Midbrain (tissue), 1 donor: ENCODE measurements at regions not wholly inside any gene's neighbourhood (a gene's known extent, or its start where the extent isn't known, plus 50 kb on each side); places are given as distances from the start of the nearest gene placed in this dataset.

Source experiments
- DNase-seq: peaks from one replicate; lab custom pipeline; 2025; lab: John Stamatoyannopoulos, UW

GRCh38 chr11:112715056-112715455, 246.2 kb upstream of the NCAM1 start:
- DNase-seq, result no peak

- no peak for DNase-seq
Observed at GRCh38 chr11:112718483-112718882, 242.7 kb upstream of the NCAM1 start.

- DNase-seq, result no peak
Observed at GRCh38 chr11:112719736-112720525, 241.3 kb upstream of the NCAM1 start.

- no peak for DNase-seq
Observed at GRCh38 chr11:112722148-112722547, 239.1 kb upstream of the NCAM1 start.

DNA sequence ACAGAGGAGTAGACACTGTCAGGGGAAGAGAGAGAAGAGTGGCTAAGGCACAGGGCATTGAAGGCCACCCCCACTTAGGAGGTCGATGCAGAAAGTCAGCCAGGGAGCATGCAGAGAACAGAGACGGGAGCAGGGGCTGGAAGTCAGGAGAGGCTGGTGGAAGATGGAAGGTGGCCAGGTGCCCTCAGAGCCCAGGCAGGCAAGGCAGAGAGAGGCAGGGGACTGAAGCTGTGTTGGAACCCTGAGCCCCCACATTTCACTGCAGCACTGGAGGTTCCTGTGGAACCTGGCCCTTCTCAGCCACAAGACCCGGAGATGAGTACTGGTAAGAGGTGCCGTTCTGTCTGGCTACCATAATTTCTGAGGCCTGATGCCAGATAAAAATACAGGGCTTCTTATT, 238.3 kb upstream of the NCAM1 start:
- no peak for DNase-seq

GRCh38 chr11:112723676-112724495, 237.3 kb upstream of the NCAM1 start:
- DNase-seq, result no peak

DNA sequence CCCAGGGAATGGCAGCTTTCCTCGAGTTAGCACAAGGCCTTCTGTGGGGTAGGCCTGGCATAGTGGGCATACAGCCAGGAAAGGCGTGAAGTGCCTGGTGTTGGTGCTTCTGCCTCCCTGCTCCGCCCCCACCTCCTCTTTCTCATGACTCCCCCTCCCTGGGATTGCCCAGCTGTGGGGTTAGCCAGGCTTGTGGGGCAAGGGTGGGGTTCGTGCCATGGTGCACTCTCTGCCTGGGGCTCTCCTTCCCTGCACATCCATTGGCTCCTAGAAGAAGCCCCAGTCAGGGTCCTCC, 236.8 kb upstream of the NCAM1 start:
- DNase-seq, result no peak

GRCh38 chr11:112725636-112726035, 235.6 kb upstream of the NCAM1 start:
- DNase-seq, result no peak

GRCh38 chr11:112727341-112727841, 233.8 kb upstream of the NCAM1 start:
- DNase-seq, result no peak

- DNase-seq, result no peak
Observed at GRCh38 chr11:112728288-112728687, 232.9 kb upstream of the NCAM1 start.

GRCh38 chr11:112728716-112729115, 232.5 kb upstream of the NCAM1 start:
- DNase-seq, result no peak

DNA sequence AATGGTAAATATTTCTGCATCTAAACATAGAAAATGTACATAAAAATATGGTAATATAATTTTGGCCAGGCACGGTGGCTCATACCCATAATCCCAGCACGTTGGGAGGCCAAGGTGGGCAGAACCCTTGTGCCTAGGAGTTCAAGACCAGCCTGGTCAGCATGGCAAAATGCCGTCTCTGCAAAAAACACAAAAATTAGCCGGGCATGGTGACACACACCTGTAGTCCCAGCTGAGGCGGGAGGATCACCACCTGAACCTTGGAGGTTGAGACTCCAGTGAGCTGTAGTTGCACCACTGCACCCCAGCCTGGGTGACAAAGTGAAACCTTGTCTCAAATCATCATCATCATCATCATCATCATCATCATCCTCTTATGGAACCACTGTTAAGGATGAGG, 230.6 kb upstream of the NCAM1 start:
- DNase-seq, result no peak

DNA sequence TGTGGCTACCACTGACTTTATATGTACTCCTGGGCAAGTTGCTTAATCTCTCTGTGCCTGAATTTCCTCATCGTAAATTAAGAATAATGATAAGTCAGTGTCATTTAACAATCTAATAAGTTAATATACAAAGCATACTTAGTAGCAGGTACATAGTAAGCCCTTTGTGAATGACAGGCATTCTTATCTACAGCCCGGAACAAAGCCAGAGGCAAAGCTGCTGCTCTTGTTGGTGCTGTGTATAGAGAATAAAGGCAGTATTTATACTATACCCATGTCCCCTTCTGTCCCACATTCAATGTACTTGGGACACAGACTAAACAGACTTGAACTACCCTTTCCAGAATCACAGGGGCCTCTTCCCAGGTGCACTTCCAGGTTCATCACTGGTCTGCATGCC, 229.7 kb upstream of the NCAM1 start:
- DNase-seq, result no peak

DNA sequence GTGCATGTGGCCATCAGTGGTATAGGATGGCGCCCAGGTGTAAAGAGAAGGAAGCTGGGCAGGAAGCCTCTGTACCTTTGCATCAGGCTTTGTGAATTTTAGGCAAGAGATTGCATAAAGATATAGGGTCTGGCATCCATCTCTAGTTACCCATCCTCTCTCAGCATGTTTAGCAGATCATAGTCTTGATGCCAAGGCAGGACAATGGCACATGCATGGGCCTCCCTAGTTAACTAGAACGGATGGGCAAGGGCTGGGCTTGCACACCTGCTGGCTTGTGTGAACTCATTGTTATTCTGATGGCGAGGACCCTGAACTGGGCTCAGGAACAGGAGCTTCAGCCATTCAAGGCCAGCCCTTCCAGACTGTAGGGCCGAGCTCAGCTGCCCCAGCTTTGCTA, 229.2 kb upstream of the NCAM1 start:
- DNase-seq, result no peak

GRCh38 chr11:112734207-112734606, 227.0 kb upstream of the NCAM1 start:
- DNase-seq, result no peak

GRCh38 chr11:112735470-112735869, 225.8 kb upstream of the NCAM1 start:
- no peak for DNase-seq

GRCh38 chr11:112744041-112744440, 217.2 kb upstream of the NCAM1 start:
- no peak for DNase-seq

GRCh38 chr11:112745973-112746372, 215.2 kb upstream of the NCAM1 start:
- no peak for DNase-seq

- DNase-seq, result no peak
Observed at GRCh38 chr11:112748252-112748651, 213.0 kb upstream of the NCAM1 start.

- no peak for DNase-seq
Observed at GRCh38 chr11:112748713-112749543, 212.3 kb upstream of the NCAM1 start.

GRCh38 chr11:112751329-112751728, 209.9 kb upstream of the NCAM1 start:
- DNase-seq, result no peak

GRCh38 chr11:112751772-112752171, 209.4 kb upstream of the NCAM1 start:
- no peak for DNase-seq
